NOMO-1 treated with DMSO at 0.1 percent for 48 hours (cell line): ENCODE measurements at regions not wholly inside any gene's neighbourhood (a gene's known extent, or its start where the extent isn't known, plus 50 kb on each side); places are given as distances from the start of the nearest gene placed in this dataset.
"Not testable (repeated sequence)": the region's sequence is repeated elsewhere in the genome, so short reads cannot be mapped to it uniquely, and the experiment has no call there.

Experiments used
- DNase-seq: peaks from one replicate; lab custom pipeline; 2025; ENCODE audit not compliant: unreplicated experiment; lab: John Stamatoyannopoulos, UW

- DNase-seq, result no peak
Observed at GRCh38 chrX:128436397-128437103, 384.3 kb upstream of the ACTRT1 start.

DNA sequence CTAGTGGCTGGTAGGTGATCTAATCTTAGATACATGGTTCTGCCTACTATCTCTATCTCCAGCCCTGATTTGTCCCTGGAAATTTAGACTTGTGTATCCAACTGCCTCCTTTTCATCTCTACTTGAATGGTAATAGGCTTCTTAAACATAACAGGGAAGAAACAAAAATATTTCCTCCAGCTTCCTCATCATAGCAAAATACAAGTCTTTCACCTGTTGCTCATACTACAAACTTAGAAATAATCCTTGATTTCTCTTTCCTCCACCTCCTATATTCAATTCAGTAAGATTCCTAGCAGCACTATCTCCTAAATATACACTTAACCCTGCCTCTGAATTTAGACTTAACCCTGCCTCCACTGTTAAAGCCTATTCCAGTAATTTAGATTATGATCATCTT is 373.3 kb upstream of the ACTRT1 start:
- no peak for DNase-seq

GRCh38 chrX:128408842-128409241 is 356.6 kb upstream of the ACTRT1 start:
- no peak for DNase-seq

DNA sequence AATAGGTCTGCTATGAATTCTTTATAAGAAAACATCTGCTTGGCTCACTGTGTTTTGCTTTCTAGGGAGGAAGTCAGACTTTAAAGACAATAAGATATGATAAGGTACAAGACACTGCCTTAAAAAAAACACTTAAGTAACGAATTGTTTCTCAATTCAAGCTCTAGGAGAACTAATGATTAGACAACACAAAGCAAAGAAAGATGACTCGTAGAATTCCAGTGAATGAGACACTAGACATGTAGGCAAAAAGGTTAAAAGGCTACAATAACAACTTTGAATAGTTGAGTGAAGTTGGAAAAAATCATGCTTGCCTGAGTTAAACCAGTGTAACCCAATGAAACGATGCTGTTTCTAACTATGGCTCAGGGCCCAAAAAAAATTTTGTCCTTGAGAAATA is 344.4 kb upstream of the ACTRT1 start:
- DNase-seq, result no peak

- DNase-seq, result not testable (repeated sequence)
Observed at GRCh38 chrX:128383846-128384245, 331.6 kb upstream of the ACTRT1 start.

DNA sequence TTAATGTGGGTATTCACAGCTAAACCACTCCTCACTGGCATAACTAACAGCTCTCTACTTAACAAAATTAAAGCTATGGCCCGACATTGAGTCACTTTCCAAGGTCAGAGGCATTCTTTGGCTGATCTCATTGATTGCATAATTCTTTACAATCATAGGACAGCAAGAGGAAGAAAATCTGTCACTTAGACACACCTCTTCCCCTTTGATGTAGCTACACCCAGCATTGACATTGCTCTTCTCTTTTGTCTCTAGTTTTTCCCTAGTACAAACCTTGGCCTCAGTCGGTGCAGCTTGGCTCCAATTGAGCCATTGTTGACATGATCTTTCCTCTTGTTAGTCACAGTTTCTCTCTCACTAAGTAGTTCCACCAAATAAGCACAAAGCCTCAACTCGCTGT is 313.3 kb upstream of the ACTRT1 start:
- DNase-seq, result peak; percentile 6

- DNase-seq, result no peak
Observed at GRCh38 chrX:128335671-128336070, 283.5 kb upstream of the ACTRT1 start.

DNA sequence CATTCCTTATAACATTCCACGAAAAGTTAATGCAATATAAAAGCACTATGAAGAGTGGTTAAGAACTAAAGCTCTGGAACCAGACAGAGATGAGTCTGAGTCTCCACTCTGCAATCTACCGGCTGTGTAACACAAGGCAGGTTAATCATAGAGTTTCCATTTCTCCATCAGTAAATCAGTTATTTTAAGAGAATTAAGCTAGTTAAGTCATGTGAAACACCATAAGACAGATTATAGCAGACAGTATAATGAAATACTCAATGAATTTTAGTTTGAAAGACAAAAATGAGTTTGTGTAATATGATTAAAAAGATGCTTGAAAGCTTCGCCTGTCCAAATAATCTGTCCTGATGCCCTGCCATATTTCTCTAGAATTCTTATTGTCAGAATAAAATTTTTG is 282.6 kb upstream of the ACTRT1 start:
- DNase-seq, result no peak

GRCh38 chrX:128310912-128311311 is 258.7 kb upstream of the ACTRT1 start:
- DNase-seq, result no peak

DNA sequence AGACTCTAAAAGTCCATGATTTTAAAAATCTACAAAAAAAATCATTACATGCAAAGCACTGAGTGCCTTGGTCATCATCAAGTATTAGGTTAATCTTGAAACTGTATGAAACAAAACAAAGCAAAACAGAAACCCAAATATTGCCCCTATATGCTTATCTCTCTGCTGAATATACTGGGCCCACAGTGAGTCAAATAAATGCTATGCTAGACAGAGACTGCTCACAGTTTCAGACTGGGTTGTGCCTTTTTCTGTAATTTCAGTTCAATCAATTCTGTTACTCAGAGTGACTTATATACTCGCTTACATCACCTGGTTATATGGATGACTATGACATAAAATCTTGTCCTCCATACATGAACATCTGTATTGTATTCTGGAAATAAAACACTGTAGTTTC is 257.1 kb upstream of the ACTRT1 start:
- no peak for DNase-seq

DNA sequence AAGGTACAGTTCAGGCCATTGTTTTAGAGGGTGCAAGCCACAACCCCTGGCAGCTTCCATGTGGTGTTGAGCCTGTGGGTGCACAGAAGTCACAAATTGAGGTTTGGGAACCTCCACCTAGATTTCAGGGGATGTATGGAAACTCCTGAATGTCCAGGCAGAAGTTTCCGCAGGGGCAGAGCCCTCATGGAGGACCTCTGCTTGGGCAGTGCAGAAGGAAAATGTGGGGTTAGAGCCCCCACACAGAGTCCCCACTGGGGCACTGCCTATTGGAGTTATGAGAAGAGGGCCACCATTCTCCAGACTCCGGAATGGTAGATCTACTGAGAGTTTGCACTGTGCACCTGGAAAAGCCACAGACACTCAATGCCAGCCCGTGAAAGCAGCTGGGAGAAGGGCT is 242.0 kb upstream of the ACTRT1 start:
- no peak for DNase-seq

DNA sequence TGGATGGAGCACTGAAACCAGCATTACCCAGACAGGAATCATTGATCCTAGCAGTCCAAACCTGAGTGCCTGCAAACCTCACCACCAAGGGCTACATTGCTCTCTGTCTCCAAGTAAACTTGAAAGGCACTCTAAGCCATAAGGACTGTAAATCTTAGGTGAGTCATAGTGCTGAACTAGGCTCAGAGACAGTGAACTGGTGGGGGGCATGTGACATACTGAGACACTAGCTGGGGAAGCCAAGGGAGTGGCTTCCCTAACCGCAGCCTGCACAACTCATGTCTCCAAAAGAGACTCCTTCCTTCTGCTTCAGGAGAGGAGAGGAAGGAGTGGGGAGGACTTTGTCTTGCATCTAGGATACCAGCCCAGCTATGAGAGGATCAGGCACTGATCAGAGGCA is 235.5 kb upstream of the ACTRT1 start:
- DNase-seq, result no peak

DNA sequence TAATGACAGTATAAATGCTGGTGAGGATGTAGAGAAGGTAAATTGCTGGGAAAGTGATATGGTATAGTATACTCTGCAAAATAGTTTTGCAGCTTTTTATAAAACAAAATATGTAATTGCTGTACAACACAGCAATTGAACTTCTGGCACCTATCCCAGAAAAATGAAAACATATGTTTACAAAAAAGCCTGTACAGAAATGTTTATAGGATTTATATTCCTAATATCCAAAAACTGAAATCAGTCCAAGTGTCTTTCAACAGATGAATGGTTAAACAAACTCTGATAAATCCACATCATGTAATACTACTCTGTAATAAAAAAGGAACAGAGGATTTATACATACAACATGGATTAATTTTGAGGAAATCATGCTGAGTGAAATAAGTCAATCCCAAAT is 198.4 kb upstream of the ACTRT1 start:
- DNase-seq, result no peak

DNA sequence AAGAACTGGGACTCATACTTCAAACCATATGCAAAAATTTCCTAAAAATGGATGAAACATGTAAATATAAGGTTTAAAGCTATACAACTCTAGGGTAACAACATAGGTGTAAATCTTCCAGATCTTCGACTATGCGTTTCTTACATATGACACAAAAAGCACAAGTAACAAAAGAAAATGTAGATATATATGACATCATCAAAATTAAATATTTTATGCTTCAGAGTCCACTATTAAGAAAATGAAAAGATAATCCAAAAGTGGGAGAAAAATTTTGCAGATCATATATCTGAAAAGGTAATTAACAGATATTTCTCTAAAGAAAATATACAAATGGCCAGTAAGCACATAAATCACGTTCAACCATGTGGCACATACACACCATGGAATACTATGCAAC is 164.2 kb upstream of the ACTRT1 start:
- no peak for DNase-seq

GRCh38 chrX:128165884-128166408 is 113.7 kb upstream of the ACTRT1 start:
- no peak for DNase-seq

DNA sequence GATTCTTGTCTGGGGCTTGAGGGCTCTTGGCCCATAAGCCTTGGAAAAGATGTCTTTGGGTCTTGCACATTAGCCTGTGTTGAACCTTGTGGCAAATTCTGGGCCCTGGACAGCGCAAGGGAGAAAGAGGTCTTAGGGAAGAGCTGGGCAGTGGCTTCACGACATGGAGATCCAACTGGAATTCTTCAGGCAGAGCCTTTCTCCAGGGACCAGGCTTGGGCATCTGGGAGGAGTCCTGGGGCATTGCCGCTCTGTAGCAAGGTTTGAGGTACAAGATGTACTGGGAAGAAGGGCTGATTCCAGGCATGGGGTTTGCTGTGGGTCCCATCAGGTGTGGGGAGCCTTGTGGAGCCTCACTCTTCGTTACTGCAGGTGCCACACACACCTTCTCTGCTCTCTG is 104.0 kb upstream of the ACTRT1 start:
- no peak for DNase-seq

GRCh38 chrX:128142745-128143144 is 90.5 kb upstream of the ACTRT1 start:
- DNase-seq, result no peak

DNA sequence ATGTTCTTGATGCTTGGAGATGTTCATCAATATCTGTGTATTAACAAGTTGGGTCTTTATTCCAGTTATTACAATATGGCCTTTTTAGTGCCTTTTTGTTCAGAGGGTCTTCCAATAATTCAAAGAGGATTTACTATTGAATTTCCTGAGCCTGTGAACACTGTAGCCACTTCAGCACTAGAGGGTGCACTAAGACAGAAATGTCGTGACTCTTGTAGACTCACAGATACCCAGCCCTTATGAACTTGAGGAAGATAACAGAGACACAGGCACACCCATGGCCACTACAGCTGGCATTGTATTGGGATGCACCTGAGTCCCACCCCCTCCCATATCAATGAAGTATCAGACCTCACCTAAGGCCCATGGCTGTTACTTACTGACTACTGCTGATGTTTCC is 54.4 kb upstream of the ACTRT1 start:
- DNase-seq, result peak; percentile 2

DNA sequence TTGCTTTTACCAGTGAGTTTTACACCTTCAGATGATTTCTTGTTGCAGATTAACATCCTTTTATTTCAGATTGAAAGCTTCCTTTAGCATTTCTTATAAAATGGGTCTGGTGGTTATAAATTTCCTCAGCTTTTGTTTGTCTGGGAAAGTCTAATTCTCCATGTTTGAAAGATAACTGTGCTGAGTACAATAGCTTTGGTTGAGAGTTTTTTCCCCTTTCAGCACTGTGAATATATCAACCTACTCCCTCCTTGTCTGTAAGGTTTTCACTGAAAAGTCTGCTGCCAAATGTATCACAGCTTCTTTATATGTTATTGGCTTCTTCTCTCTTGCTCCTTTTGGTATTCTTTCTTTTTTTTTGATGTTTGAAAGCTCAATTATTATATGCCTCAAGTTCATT is 53.5 kb upstream of the ACTRT1 start:
- DNase-seq, result no peak
